ENCODE measurements at regions not wholly inside any gene's neighbourhood (a gene's known extent, or its start where the extent isn't known, plus 50 kb on each side); places are given as distances from the start of the nearest gene placed in this dataset.
"Not testable (repeated sequence)": the region's sequence is repeated elsewhere in the genome, so short reads cannot be mapped to it uniquely, and the experiment has no call there.

GRCh38 chr9:62798884-62799850 is 1609.3 kb downstream of the SPATA31A7 start:
- not testable (repeated sequence) for DNase-seq

- not testable (repeated sequence) for DNase-seq
Measured at GRCh38 chr9:62799851-62800371, 1610.1 kb downstream of the SPATA31A7 start.

- not testable (repeated sequence) for DNase-seq
Measured at GRCh38 chr9:62800451-62801371, 1610.9 kb downstream of the SPATA31A7 start.

- not testable (repeated sequence) for DNase-seq
Measured at GRCh38 chr9:62801372-62801811, 1611.6 kb downstream of the SPATA31A7 start.

- DNase-seq, result not testable (repeated sequence)
Measured at GRCh38 chr9:62801961-62802718, 1612.3 kb downstream of the SPATA31A7 start.

GRCh38 chr9:62802719-62803079 is 1612.9 kb downstream of the SPATA31A7 start:
- DNase-seq, result not testable (repeated sequence)

GRCh38 chr9:62803099-62803498 is 1613.3 kb downstream of the SPATA31A7 start:
- DNase-seq, result not testable (repeated sequence)

- not testable (repeated sequence) for DNase-seq
Measured at GRCh38 chr9:62804314-62804713, 1614.5 kb downstream of the SPATA31A7 start.

GRCh38 chr9:62807424-62807823 is 1617.6 kb downstream of the SPATA31A7 start:
- DNase-seq, result not testable (repeated sequence)

- DNase-seq, result not testable (repeated sequence)
Measured at GRCh38 chr9:62808081-62808480, 1618.2 kb downstream of the SPATA31A7 start.

GRCh38 chr9:62810318-62810717 is 1620.5 kb downstream of the SPATA31A7 start:
- not testable (repeated sequence) for DNase-seq

- not testable (repeated sequence) for DNase-seq
Measured at GRCh38 chr9:62810811-62811315, 1621.0 kb downstream of the SPATA31A7 start.

GRCh38 chr9:62815436-62815835 is 1625.6 kb downstream of the SPATA31A7 start:
- DNase-seq, result not testable (repeated sequence)

- not testable (repeated sequence) for DNase-seq
Measured at GRCh38 chr9:62816331-62816730, 1626.5 kb downstream of the SPATA31A7 start.

GRCh38 chr9:62817214-62817613 is 1627.4 kb downstream of the SPATA31A7 start:
- not testable (repeated sequence) for DNase-seq

- DNase-seq, result not testable (repeated sequence)
Measured at GRCh38 chr9:62822185-62822584, 1632.3 kb downstream of the SPATA31A7 start.

GRCh38 chr9:62827957-62828907 is 1638.4 kb downstream of the SPATA31A7 start:
- DNase-seq, result not testable (repeated sequence)

GRCh38 chr9:62830829-62831459 is 1641.1 kb downstream of the SPATA31A7 start:
- DNase-seq, result not testable (repeated sequence)

GRCh38 chr9:62833323-62834200 is 1643.7 kb downstream of the SPATA31A7 start:
- not testable (repeated sequence) for DNase-seq

Measured in T-helper 9 cell (primary cell).